Sigmoid colon (tissue), 6 donors: ENCODE measurements at regions not wholly inside any gene's neighbourhood (a gene's known extent, or its start where the extent isn't known, plus 50 kb on each side); places are given as distances from the start of the nearest gene placed in this dataset.

Experiments used
- DNase-seq: peaks from one replicate; pipeline ENCODE4 v3.0.0-alpha.2; 2019
- H3K27ac ChIP-seq, 4 donors: fragments of 200-600 bp; sonication (generic); one replicate each; pipeline ENCODE4 v1.5.1; 2016 to 2019; ENCODE audit warnings: mild to moderate bottlenecking in 1 of 4
- H3K27me3 ChIP-seq, 3 donors: fragments of 200-600 bp; sonication (generic); one replicate each; pipeline ENCODE4 v1.5.1; 2019; ENCODE audit warnings: mild to moderate bottlenecking in 1 of 3
- H3K36me3 ChIP-seq, 4 donors: fragments of 200-600 bp; sonication (generic); one replicate each; pipeline ENCODE4 v1.5.1; 2016 to 2019
- H3K4me1 ChIP-seq, 4 donors: fragments of 200-600 bp; sonication (generic); one replicate each; pipeline ENCODE4 v1.5.1; 2017 to 2019
- H3K4me3 ChIP-seq, 4 donors: fragments of 200-600 bp; sonication (generic); one replicate each; pipeline ENCODE4 v1.5.1; 2017 to 2019; ENCODE audit warnings: mild to moderate bottlenecking in 2 of 4, moderate library complexity in 1 of 4
- H3K9me3 ChIP-seq, 4 donors: fragments of 200-600 bp in 3 of 4; sonication (generic) in 3 of 4; one replicate each; pipeline versions ENCODE4 v1.5.1 to v1.6.1; 2013 to 2019
- CTCF ChIP-seq, 4 experiments: fragments of 450-650 bp in 3 of 4; fragments of 200-600 bp in 1 of 4; IDR thresholded peaks; one replicate each; pipeline ENCODE4 v1.5.1; 2016 to 2019; ENCODE audit warnings: antibody characterized with exemption in 4 of 4, mild to moderate bottlenecking in 3 of 4, moderate library complexity in 2 of 4
- EP300 ChIP-seq, 4 donors: sonication (generic); formaldehyde crosslinking; IDR thresholded peaks; one replicate each; pipeline ENCODE4 v1.6.1; 2017; ENCODE audit warnings: antibody characterized with exemption in 4 of 4
- POLR2A ChIP-seq, 2 donors: fragments of 450-650 bp; IDR thresholded peaks; one replicate each; pipeline ENCODE4 v1.6.1; 2016; ENCODE audit warnings: antibody characterized with exemption in 2 of 2, mild to moderate bottlenecking in 2 of 2, moderate library complexity in 2 of 2
- POLR2AphosphoS5 ChIP-seq, 4 donors: sonication (generic); formaldehyde crosslinking; IDR thresholded peaks; one replicate each; pipeline ENCODE4 v1.6.1; 2017; ENCODE audit warnings: antibody characterized with exemption in 4 of 4
- whole genome bisulfite sequencing, 2 donors: extraction: QIAGEN DNeasy Blood & Tissue Kit; methylation state at CpG; one replicate each; pipeline ENCODE4 v1.1.7; 2013; 5-methylcytosine and 5-hydroxymethylcytosine counted together
- intact Hi-C: fragments of 100-400 bp; cut with DNase I; formaldehyde crosslinking; loops from one replicate; pipeline ENCODE4 v1.15.1; 2023
- donor health status: healthy with polysubstance abuse.
- donor health status: healthy.

- H3K36me3 ChIP-seq = no peaks in the 10 kb centered on the region
- intact Hi-C loops = no loop called here
- 72 to 76% methylated on average over 6 of the region's 6 CpGs for WGBS, 2 donors
- no peaks in the 10 kb centered on the region for H3K27me3 ChIP-seq
- peaks cover 0 to 2% (median 0%) of the 10 kb centered on the region in 4 donors for H3K9me3 ChIP-seq
- peaks cover 0 to 40% (median 30%) of the 10 kb centered on the region in 4 donors for H3K4me1 ChIP-seq
- no peak for DNase-seq
- no peak for TF ChIP-seq POLR2AphosphoS5 (IDR thresholded peaks at IDR 0.05)
- TF ChIP-seq POLR2A (IDR thresholded peaks at IDR 0.05) = no peak
- TF ChIP-seq CTCF (IDR thresholded peaks at IDR 0.05) = no peak
- no peak for TF ChIP-seq EP300 (IDR thresholded peaks at IDR 0.05)
- no peak overlapping the region for H3K4me3 ChIP-seq
- peak overlapping the region in 3 of 4 donors; percentile 48 to 64 (median 56) for H3K27ac ChIP-seq
Observed at GRCh38 chr5:34491251-34491620, 164.9 kb upstream of the RAI14 start.

GRCh38 chr5:34494111-34494755 is 161.9 kb upstream of the RAI14 start:
- H3K36me3 ChIP-seq = no peaks in the 10 kb centered on the region
- peaks cover 0 to 2% (median 0%) of the 10 kb centered on the region in 4 donors for H3K9me3 ChIP-seq
- H3K4me3 ChIP-seq = no peak overlapping the region
- no peaks in the 10 kb centered on the region for H3K27me3 ChIP-seq
- TF ChIP-seq POLR2A (IDR thresholded peaks at IDR 0.05) (no peak), POLR2AphosphoS5 (IDR thresholded peaks at IDR 0.05) (no peak), EP300 (IDR thresholded peaks at IDR 0.05) (no peak), CTCF (IDR thresholded peaks at IDR 0.05) (no peak)
- peaks cover 0 to 45% (median 44%) of the 10 kb centered on the region in 4 donors for H3K4me1 ChIP-seq
- WGBS, 2 donors = 68 to 85% methylated on average over 3 of the region's 3 CpGs
- no peak for DNase-seq
- no peak overlapping the region for H3K27ac ChIP-seq
- intact Hi-C loops = no loop called here

GRCh38 chr5:34495178-34495577 is 160.9 kb upstream of the RAI14 start:
- Histone ChIP-seq H3K36me3 (no peaks in the 10 kb centered on the region), H3K4me3 (no peak overlapping the region), H3K27ac (no peak overlapping the region), H3K27me3 (no peaks in the 10 kb centered on the region), H3K4me1 (peaks cover 0 to 55% (median 53%) of the 10 kb centered on the region in 4 donors), H3K9me3 (peaks cover 0 to 2% (median 0%) of the 10 kb centered on the region in 4 donors)
- 87 to 91% methylated on average over 4 of the region's 4 CpGs for WGBS, 2 donors
- TF ChIP-seq EP300 (IDR thresholded peaks at IDR 0.05) (no peak), POLR2A (IDR thresholded peaks at IDR 0.05) (no peak), CTCF (IDR thresholded peaks at IDR 0.05) (no peak), POLR2AphosphoS5 (IDR thresholded peaks at IDR 0.05) (no peak)
- no peak for DNase-seq
- intact Hi-C loops = no loop called here

GRCh38 chr5:34496260-34496691 is 159.9 kb upstream of the RAI14 start:
- H3K36me3 ChIP-seq = no peaks in the 10 kb centered on the region
- no peaks in the 10 kb centered on the region for H3K27me3 ChIP-seq
- intact Hi-C loops = no loop called here
- H3K4me1 ChIP-seq = peaks cover 0 to 60% (median 58%) of the 10 kb centered on the region in 4 donors
- peak; percentile 68 for DNase-seq
- 82 to 88% methylated on average over 13 of the region's 13 CpGs for WGBS, 2 donors
- TF ChIP-seq POLR2A (IDR thresholded peaks at IDR 0.05) (no peak), POLR2AphosphoS5 (IDR thresholded peaks at IDR 0.05) (no peak), CTCF (IDR thresholded peaks at IDR 0.05) (peak in 2 of 4 experiments; percentile 9 to 13)
- peaks cover 0 to 2% (median 0%) of the 10 kb centered on the region in 4 donors for H3K9me3 ChIP-seq
- no peak overlapping the region for H3K4me3 ChIP-seq
- peak overlapping the region; percentile 57 to 88 (median 74) for H3K27ac ChIP-seq
